DMS153 treated with DMSO at 0.1 percent for 48 hours (cell line): ENCODE measurements at regions not wholly inside any gene's neighbourhood (a gene's known extent, or its start where the extent isn't known, plus 50 kb on each side); places are given as distances from the start of the nearest gene placed in this dataset.
"Not testable (repeated sequence)": the region's sequence is repeated elsewhere in the genome, so short reads cannot be mapped to it uniquely, and the experiment has no call there.

Source experiments
- DNase-seq: peaks from one replicate; lab custom pipeline; 2025; ENCODE audit not compliant: unreplicated experiment; lab: John Stamatoyannopoulos, UW

DNA sequence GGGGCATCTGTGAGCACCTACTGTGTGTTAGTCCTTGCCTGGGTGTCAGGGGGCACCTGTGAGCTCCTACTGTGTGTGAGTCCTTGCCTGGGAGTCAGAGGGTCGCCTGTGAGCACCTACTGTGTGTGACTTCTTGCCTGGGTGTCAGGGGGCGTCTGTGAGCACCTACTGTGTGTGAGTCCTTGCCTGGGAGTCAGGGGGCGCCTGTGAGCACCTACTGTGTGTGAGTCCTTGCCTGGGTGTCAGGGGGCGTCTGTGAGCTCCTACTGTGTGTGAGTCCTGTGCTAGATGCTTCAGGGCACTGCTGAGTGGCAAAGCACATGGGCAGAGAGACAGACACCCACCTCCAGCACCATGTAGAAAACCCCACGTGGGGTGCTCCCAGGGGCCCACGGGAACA lies 66.9 kb upstream of the COL5A1 start:
- not testable (repeated sequence) for DNase-seq

DNA sequence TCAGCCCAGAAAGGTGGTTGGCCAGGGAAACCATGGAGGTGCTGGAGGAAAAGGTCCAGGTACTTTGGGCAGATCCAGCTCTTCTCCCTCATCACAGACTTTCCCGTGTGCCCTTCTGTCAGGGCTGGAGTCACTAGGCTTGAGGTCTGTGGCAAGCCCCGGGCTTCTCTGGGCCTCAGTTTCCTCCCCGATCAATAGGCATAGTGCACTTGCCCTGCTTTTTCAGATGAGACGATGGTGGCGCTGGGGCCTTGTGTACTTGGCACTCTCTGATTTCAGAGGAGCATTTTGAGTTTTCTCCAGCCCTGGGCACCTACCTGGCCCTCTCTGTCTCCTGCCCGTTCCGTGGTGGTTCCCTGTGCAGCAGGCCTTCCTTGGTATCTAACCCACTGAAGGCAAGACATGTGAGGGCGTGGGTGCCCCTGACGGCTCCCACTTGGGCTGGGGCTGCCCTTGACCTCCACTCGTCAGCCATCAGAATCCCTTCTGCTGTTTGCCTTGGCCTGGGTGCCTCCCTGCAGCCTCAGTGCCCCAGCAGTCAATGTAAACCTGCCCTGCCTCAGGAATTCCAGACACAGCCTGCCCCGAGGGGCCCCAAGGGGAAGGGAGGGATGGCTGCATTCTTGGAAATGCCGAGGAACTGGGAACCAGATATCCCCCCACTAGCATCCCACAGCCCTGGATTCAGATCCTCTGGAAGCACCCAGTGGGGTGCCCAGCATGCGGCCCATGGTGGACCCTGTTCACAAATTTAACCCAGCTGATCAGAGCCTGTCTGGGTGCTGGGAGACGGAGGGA lies 66.3 kb upstream of the COL5A1 start:
- no peak for DNase-seq

DNA sequence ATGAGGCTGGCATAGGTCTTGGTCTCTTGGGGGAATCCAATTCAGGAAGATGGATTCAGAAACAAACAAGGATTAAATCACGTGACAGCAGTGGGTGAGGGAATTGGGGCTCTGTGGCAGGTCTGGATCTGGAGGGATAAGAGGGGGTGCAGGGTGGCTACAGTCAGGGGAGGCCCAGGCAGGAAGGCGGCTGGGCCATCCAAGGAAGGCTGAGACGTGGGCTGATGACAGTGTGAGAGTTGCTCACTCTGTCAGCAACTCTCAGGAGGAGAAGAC lies 65.8 kb upstream of the COL5A1 start:
- DNase-seq: no peak

DNA sequence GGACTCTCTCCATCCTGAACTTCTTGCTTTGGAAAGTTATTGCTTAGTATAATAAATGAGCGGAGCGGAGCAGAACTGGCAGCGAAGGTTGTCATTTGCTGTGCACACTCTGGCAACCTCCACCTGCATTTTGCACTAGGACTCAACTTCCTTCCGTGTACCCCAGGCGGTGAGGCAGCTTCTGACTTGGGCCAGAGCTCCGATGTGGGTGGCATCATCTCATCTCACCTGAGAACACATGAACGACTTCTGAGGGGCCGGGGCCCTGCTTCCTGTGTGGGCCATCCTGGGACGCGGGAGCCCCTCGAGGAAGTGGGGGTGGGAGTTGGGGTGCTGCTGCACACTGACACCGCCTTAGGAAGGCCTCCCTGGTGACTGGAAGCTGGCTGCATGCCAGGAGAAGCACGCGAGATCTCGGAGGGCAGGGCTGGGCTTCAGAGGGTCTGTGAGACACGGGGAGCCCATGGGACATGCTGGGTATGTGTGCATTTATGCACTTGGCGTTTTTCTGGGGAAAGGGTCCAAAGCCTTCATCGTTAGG lies 56.5 kb upstream of the COL5A1 start:
- DNase-seq: no peak

DNA sequence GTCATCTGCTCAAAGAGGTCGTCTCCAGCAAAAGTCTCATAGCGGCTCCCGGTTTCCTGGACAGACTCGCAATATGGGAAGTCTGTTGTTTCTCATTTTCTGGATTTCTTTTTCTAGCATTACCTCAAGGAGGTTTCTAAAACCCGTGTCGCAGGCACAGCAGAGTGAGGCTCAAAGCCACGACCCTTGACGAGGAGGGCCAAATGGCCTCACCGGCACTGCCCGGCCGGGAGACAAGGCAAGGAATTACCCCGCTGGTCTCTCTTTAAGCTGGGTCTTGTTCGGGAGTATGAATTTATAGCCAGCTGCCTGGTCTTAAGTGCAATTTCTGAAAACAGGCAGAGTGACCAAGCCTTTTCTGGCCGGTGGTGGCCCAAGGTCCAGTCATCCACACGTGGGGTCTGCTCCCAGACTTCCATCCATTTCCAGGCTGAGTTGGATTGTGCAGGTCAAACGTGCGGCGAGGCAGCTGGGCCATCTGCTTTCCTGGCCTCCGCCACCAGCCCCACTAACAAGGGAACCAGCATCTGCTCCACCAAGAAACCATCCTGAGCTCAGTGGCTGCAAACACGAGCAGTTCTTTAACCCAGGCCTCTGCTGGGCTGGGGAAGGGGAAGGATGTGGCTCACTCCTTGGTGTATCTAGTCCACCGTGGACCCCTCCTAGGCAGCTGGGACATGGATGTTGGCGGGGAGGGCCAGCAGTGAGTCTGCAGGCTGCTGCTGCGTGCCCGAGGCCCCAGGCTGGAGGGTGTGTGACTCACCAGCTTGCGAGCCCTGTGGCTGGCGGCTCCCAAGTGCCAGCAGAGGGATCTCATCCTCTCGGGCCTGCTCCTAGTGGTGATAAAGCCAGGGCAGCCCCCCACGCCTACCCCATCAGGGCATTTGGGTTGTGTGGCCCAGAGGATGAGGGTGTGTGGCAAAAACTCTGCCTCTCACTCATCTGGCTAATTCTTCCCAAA lies 55.6 kb upstream of the COL5A1 start:
- DNase-seq: no peak

DNA sequence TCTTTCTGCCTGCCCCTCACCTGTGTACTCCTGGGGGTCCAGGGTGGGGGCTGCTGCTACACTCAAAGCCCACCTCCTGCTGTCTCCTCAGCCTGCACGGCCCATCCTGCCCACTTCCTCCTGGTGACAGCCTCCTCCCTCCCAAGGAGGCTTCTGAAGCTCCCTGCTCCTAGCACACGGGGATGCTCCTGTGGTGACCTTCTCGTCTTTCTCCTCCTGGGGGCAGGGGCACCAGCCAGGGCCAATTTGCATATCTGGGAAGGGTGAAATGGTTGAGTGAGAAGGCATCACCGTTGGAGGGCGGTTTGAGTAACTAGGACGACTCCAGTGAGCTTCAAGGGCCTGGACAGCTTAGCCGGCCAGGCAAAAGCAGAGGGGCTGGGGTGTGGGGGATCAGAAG lies 51.9 kb upstream of the COL5A1 start:
- DNase-seq: no peak

DNA sequence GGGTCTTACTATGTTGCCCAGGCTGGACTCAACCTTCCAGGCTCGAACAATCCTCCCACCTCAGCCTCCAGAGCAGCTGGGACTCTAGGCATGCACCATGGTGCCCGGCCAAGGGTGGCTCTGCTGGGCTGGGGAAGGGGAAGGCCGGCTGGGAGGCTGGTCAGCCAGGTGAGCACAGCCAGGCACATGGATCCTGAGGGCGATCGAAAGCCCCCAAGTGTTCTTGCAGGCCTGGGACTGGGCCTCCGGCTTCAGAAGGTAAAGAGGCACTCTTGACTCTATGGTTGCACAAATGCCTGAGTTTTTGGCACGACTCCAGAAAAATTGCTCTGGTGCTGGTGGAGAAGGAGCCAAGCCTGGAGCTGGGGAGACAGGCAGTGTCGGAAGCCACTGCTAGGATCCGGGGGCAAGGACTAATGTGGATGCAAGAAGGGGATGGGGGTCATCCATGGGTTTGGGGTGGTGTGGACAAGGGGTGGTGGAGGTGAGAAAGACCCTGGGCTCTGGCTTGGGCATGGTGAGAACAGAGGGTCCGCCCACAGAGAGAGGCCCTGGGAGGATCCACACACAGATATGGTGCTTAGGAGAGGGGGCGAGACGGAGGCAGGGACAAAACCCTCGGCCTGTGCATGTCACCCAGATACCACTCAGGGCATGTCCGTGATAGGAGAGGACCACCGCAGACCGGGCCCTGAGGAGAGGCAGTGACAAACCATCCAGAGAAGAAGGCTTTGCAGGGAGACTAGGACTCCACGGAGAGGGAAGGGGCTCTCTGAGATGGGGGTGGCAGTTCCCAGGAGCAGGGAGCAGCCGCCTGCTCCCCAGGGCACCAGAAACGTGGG lies 51.1 kb upstream of the COL5A1 start:
- no peak for DNase-seq

DNA sequence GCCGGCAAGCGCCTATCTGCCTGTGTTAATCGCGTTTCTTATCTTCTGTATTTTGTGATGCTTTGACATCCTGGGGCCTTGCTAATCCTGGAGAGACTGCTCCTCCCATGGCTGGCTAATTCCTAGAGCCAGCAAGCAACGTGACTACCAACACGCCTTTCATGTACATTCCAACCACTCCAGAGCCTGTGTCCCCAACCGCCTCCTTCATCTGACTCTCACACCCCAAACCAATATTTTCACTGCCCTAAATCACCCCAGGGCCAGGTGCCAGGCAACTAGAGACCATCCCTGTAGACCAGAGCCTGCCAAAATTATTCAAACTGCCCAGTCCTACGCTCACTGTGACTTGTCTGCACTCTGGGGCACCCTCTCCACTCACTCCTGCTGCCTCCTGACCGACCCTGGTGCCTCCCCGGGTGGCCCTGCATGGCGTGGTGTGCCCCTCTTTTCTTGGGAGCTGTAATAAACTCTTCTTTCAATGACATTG lies 50.5 kb upstream of the COL5A1 start:
- no peak for DNase-seq

DNA sequence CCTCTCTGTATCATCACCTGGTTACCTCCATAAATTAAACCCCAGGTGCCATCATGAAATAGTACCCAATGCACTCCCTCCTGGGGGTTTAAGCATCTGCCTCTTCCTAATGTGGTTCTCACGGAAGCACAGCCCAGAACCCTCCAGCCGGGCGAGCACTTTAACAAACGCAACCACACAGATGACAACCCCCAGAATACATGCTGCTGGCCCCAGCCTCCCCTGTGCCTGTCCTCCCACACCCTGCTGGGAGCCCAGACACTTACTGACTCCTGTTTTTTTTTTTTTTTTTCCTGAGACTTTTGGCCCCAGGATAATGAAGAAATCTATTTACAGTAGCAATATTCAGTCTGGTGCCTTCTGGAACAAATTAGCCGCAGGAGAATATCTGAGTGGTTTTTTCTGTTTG lies 50.0 kb upstream of the COL5A1 start:
- DNase-seq: no peak
